ENCODE measurements at regions not wholly inside any gene's neighbourhood (a gene's known extent, or its start where the extent isn't known, plus 50 kb on each side); places are given as distances from the start of the nearest gene placed in this dataset.

DNA sequence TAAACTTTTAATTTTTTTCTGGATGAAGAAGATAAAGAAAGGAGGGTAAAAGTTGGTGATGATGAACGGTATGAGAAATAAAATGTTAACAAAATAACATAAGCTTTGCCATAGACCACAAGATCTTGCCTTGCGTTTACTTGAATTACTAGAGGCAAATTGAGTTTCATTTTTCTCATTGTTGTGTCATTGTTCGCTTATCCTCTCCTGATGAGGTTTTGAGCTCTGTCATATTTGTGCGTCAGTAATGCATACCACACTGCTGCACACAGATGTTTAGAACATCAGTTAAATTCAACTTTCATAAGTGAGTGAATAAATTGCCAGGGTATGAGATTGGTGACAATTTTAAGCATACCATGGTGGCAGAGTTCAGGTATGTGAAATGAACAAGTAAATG is 843.6 kb downstream of the SUCLG1 start:
- TF ChIP-seq GATA3 (IDR thresholded peaks at IDR 0.05; ENCODE audit: low read depth, low read length): no peak
- TF ChIP-seq GATA2 (IDR thresholded peaks at IDR 0.05; ENCODE audit: low read depth, low read length): no peak

Measured in SH-SY5Y (cell line).